HG03460 (cell line): ENCODE measurements at regions not wholly inside any gene's neighbourhood (a gene's known extent, or its start where the extent isn't known, plus 50 kb on each side); places are given as distances from the start of the nearest gene placed in this dataset.

ENCODE experiments used
- ATAC-seq: cut with Tn5 transposase; IDR thresholded peaks from one replicate; pipeline ENCODE4 v1.9.1; 2021; ENCODE audit not compliant: unreplicated experiment

DNA sequence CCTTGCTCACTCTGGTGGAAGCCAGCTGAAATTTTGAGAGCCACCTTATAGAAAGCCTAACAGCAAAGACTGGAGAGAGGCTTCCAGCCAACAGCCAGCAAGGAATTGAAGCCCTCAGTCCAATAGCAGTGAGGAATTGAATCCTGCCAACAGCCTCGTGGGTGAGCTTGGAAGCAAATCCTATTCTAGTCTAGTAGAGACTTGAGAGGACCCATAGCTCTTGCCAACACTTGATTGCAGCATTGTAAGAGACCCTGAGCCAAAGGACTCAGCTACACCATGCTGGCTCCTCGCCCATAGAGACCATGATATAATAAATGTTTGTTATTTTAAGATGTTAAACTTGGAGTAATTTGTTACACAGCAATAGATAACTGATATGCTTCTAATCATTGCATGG lies 403.0 kb upstream of the TNP1 start:
- ATAC-seq: no peak

DNA sequence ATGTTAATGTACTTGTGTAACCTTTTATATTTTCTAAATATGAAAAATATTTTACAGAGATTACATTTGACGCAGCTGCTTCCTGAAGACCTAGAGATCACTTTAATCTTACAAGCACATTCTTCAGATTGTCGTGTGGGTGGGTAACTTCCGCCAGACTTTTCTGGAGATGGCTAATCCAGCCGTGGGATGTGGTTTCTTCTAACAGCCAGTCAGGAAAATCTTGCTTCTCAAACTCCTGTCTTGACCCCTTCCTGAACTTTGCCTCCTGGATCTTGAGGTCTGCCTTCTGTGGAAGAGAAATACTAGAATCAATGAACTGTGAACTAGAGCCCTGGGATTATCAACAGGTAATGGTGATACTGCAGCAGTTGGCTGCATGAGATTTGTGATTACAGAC lies 401.6 kb upstream of the TNP1 start:
- no peak for ATAC-seq

GRCh38 chr2:217260441-217261115 lies 400.7 kb upstream of the TNP1 start:
- no peak for ATAC-seq

GRCh38 chr2:217258170-217258569 lies 398.3 kb upstream of the TNP1 start:
- ATAC-seq: no peak

DNA sequence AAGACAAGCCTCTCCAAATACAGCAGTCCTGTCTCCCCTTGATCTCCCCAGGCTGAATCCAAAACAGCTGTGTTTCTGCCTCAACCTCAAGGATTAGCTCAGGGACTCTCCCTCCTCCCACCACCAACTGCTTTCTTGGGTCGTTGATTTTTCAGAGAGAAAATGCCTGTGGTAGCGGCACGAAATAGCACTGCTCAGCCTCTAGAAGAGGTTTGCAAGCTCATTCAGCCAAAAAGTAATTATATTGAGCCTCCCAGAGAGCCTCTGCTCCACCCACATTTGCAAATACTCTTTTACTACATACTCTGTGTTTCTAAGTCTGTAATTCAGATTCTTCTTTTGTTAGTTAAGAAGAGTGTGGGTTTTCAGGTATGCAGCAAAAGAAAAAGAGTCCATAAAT lies 396.4 kb upstream of the TNP1 start:
- no peak for ATAC-seq

DNA sequence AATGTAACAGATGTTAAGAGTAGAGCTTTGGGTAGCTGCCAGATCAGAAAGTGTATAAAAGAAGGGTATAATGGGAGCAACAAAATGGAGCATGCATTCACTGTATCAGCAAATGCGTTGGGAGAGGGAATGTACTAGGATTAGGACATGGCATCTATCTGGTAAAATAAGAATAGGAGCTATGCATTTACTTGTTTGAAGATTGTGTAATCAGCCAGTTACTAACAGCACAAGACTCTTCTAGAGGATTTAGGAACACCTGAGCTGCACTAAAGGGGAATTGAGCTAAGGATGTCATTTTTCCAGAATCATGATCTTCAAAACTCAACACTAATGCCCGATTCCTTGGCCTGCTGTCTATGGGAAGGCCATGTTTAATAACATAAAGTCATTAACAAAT lies 394.2 kb upstream of the TNP1 start:
- no peak for ATAC-seq

GRCh38 chr2:217252181-217252580 lies 392.3 kb upstream of the TNP1 start:
- ATAC-seq: no peak

DNA sequence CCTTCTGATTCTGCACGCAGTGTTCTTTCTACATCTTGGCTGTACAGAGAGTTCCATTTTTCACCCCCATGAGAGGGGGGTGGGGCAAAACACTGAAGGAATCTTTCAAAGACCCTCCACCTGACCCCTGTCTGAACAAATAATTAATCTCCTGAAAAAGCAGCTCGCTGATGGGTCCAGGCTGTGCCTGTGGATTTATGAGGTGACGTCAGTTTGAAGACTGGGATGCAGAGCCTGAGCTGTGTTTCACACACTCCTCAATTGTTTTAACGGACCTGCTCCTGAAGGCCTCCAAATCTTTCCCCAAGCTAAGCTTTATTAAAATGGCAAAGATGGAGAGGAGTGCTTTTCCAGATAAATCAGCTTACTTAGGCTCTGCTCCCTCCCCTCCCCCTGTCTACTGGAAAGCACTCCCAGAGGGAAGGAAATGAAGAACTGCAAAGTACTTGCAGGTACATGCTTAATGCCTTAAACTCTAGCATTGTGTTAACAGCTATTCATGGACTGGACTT lies 390.2 kb upstream of the TNP1 start:
- no peak for ATAC-seq

DNA sequence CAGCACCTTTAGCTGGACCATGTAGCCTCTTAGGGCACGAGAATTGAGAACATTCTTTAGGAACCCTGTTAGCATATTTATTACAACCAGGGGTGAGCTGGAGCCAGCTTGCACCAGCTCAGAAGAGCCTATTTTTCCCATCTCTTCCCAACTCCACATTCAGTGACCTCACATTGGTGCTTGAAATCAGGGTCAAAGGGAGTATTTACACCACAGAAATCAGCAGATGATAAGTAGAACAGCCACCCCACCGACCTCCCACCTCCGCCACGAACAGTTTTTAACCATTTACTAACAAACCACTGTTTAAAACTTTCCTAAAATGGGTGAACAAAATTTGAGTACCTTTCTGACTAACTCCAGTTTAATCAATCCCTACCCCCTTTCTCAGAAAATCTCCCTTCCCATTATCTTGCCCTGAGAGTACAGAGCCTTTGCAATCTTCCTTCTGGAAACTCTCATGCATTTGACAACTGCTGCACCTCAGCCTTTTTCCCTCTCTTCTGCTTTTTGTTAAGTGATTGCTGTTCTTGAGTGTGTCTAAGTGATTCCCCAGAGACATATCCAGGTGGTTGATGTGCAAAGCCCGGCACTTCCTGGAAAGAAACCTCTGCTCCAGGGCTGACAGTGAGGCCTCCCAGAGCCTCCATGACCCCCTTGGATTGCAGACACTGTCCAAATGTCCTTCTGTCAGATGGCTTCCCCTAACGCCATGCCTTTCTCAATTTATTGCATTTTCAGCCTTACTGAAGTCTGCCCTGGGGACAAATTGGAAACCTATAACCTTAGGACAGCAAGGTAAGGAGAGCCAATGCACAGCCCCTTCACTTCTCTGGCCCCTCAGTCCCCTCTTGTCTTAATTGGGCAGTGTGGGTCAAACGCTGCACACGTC lies 389.5 kb upstream of the TNP1 start:
- no peak for ATAC-seq

GRCh38 chr2:217248312-217248935 lies 388.6 kb upstream of the TNP1 start:
- peak; percentile 98 for ATAC-seq

DNA sequence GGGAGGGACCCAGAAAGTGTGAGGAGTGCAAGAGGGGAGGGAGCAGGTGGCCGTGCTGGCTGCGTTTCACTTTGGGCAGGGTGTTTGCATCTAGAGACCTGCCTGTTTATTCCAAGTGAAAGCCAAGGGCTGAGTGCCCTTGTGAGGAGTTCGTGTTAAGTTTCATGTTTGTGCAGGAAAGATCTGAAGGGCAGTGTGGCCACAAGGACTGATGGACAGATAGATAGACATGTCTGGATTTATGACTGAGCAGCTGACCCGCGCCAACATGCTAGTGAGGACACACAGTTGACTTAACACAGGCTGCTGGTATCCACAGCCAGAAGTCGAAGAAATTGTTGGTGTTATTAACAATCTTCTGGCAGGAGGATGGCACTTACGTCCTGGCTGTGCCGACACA lies 387.6 kb upstream of the TNP1 start:
- no peak for ATAC-seq

GRCh38 chr2:217246108-217246507 lies 386.2 kb upstream of the TNP1 start:
- no peak for ATAC-seq

GRCh38 chr2:217244815-217245214 lies 385.0 kb upstream of the TNP1 start:
- ATAC-seq: no peak

GRCh38 chr2:217242947-217243346 lies 383.1 kb upstream of the TNP1 start:
- no peak for ATAC-seq

GRCh38 chr2:217231724-217232123 lies 371.9 kb upstream of the TNP1 start:
- ATAC-seq: no peak

GRCh38 chr2:217231212-217231611 lies 371.3 kb upstream of the TNP1 start:
- no peak for ATAC-seq

- no peak for ATAC-seq
These were observed 368.9 kb upstream of the TNP1 start for GRCh38 chr2:217228732-217229131.

DNA sequence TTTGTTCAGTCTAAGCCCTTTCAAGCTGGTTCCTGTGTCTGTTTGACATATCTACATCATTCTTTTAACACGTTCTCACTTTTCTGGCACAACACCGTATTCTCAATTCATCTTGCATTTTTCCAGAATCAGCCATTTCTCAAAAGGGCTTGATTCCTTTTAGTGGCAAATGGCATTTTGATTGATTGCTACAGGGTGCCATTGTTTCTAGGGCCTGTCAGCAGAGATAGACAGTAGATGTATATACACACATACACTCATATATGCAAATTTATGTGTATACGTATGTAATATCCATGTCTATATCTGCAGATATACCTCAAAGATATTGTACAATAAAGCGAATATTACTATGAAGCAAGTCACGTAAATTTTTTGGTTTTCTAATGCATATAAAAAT lies 367.9 kb upstream of the TNP1 start:
- no peak for ATAC-seq

DNA sequence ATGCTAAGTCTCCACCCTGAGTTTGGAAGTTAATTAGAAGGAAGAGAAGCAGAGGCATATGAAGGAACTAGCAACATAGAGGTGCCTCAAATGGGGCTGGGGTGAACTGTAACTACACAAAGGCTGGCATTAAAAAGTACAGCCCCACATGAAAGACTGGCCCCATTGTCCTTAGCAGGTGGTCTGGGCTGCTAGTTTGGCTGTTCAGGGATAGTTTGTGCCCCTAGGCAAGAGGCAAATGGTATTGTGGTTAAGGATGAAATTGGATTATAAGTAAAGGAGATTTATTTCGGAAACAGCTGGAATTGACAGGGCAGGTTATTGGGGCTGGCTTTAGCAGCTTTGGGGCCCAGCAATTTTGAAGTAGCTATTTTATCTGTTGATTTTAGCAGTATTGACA lies 365.7 kb upstream of the TNP1 start:
- ATAC-seq: no peak

DNA sequence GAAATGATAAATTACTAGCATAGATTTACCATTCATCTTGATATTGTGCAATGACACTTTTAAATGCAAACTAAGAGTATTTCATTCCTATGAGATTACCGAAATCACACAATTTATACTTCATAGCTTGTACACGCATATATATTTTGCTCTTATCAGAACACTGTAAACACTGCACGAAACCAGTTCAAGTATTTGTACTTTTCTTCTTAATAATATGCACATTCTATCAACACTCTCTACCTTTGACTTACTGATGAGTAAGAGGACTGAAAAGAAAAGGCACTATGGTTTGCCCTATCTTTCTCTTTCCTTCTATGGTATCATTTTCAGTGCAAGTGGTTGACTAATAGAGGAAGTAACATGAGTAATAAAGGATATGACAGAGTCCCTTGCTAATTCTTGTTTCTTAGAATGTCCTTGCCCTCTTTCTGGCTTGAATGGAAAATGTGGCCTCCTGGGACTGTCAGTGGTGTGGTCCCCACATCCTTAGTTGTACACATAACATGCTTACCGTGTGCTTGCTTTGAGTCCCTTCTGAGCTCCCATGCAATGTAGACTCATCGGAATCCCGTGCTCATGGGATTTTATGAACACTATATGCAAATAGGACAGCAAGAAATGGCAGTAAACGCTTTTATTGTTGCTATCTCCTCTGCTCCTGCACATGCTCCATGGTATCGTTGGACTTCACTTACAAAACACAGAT lies 363.5 kb upstream of the TNP1 start:
- peak; percentile 62 for ATAC-seq

DNA sequence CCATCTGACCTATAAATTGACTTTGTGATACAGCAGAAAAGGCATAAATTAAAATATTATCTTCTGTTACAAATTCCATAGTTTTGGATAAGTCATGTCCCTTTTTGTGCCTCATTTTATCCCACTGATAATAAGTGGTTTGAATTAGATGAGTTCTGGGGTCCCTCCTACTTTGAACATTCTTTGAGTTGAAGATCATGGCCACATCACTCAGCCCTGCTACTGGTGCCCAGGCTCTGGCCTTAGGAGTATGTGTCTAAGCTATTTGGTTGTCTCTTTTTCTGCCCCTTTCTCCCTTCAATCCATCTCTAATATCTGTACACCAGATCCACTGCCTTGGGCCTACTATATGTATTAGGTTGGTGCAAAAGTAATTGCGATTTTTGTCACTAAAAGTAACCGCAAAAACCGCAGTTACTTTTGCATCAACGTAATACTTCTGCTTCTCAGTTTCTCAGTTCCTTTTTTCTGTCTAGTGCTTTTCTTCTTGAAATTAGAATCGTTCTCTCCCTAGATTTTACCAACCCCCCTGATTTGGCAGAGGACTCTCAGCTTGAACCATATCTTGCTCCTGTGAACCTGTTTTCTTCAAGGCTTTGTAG lies 362.5 kb upstream of the TNP1 start:
- peak; percentile 22 for ATAC-seq
